Retinal pigment epithelial cell (primary cell): ENCODE measurements at regions not wholly inside any gene's neighbourhood (a gene's known extent, or its start where the extent isn't known, plus 50 kb on each side); places are given as distances from the start of the nearest gene placed in this dataset.
"Not testable (repeated sequence)": the region's sequence is repeated elsewhere in the genome, so short reads cannot be mapped to it uniquely, and the experiment has no call there.

ENCODE experiments used
- DNase-seq: peaks from one replicate; pipeline ENCODE4 v3.0.0-alpha.2; 2010; ENCODE audit warnings: low read depth
- H3K4me3 ChIP-seq: 2 replicates; pipeline ENCODE4 v1.5.1; 2011; ENCODE audit warnings: mild to moderate bottlenecking, low read length, control low read depth, moderate library complexity
- CTCF ChIP-seq: conservative IDR thresholded peaks from 2 replicates; pipeline ENCODE4 v1.5.1; 2011; ENCODE audit warnings: low read depth, low read length, control low read depth, inconsistent platforms

GRCh38 chr13:109408591-109409382 lies 377.6 kb downstream of the IRS2 start:
- H3K4me3 ChIP-seq = no peak overlapping the region
- no peak for DNase-seq
- TF ChIP-seq CTCF = no peak

GRCh38 chr13:109406376-109406992 lies 379.9 kb downstream of the IRS2 start:
- TF ChIP-seq CTCF = no peak
- no peak for DNase-seq
- no peak overlapping the region for H3K4me3 ChIP-seq

GRCh38 chr13:109403012-109403421 lies 383.4 kb downstream of the IRS2 start:
- H3K4me3 ChIP-seq = no peak overlapping the region
- DNase-seq = no peak
- no peak for TF ChIP-seq CTCF

GRCh38 chr13:109401891-109402290 lies 384.5 kb downstream of the IRS2 start:
- TF ChIP-seq CTCF = no peak
- no peak for DNase-seq
- no peak overlapping the region for H3K4me3 ChIP-seq

- no peak for DNase-seq
- TF ChIP-seq CTCF = no peak
- H3K4me3 ChIP-seq = no peak overlapping the region
Observed at GRCh38 chr13:109401307-109401706, 385.1 kb downstream of the IRS2 start.

GRCh38 chr13:109400624-109401257 lies 385.6 kb downstream of the IRS2 start:
- H3K4me3 ChIP-seq = no peak overlapping the region
- no peak for TF ChIP-seq CTCF
- DNase-seq = no peak

- no peak for DNase-seq
- TF ChIP-seq CTCF = no peak
- no peak overlapping the region for H3K4me3 ChIP-seq
Observed at GRCh38 chr13:109400209-109400608, 386.2 kb downstream of the IRS2 start.

GRCh38 chr13:109398071-109398470 lies 388.3 kb downstream of the IRS2 start:
- DNase-seq, H3K4me3 ChIP-seq: not testable (repeated sequence)
